ENCODE measurements at regions not wholly inside any gene's neighbourhood (a gene's known extent, or its start where the extent isn't known, plus 50 kb on each side); places are given as distances from the start of the nearest gene placed in this dataset.

- DNase-seq, result no peak
- TF ChIP-seq EP300 (IDR thresholded peaks at IDR 0.05) (no peak), POLR2AphosphoS5 (IDR thresholded peaks at IDR 0.05) (no peak), CTCF (IDR thresholded peaks at IDR 0.05) (no peak), POLR2A (IDR thresholded peaks at IDR 0.05) (no peak)
- no peaks in the 10 kb centered on the region for H3K36me3 ChIP-seq
- H3K9me3 ChIP-seq, result no peaks in the 10 kb centered on the region
- WGBS, 2 donors, result 78 to 79% methylated on average over 2 of the region's 2 CpGs
- peaks cover 0 to 15% (median 9%) of the 10 kb centered on the region in 4 donors for H3K4me1 ChIP-seq
- no peaks in the 10 kb centered on the region for H3K27me3 ChIP-seq
- intact Hi-C loops (cut with DNase I), result no loop called here
- H3K4me3 ChIP-seq, result no peak overlapping the region
- H3K27ac ChIP-seq, result no peak overlapping the region
Observed at GRCh38 chr14:83870546-83871270, 1659.2 kb upstream of the FLRT2 start.

GRCh38 chr14:83873669-83874068 lies 1656.3 kb upstream of the FLRT2 start:
- TF ChIP-seq POLR2A (IDR thresholded peaks at IDR 0.05) (no peak), POLR2AphosphoS5 (IDR thresholded peaks at IDR 0.05) (no peak), EP300 (IDR thresholded peaks at IDR 0.05) (no peak), CTCF (IDR thresholded peaks at IDR 0.05) (no peak)
- 40 to 41% methylated on average over 3 of the region's 3 CpGs for WGBS, 2 donors

GRCh38 chr14:83874662-83875061 lies 1655.3 kb upstream of the FLRT2 start:
- 60 to 64% methylated on average over 1 of the region's 1 CpG for whole genome bisulfite sequencing, 2 donors

More at GRCh38 chr14:83873669-83874068, 1656.3 kb upstream of the FLRT2 start:
- Histone ChIP-seq H3K27me3 (no peaks in the 10 kb centered on the region), H3K27ac (no peak overlapping the region), H3K4me1 (peaks cover 0 to 15% (median 7%) of the 10 kb centered on the region in 4 donors), H3K4me3 (no peak overlapping the region), H3K36me3 (no peaks in the 10 kb centered on the region), H3K9me3 (no peaks in the 10 kb centered on the region)
- DNase-seq, result no peak
- intact Hi-C loops (cut with DNase I), result no loop called here

GRCh38 chr14:83883732-83884131 lies 1646.2 kb upstream of the FLRT2 start:
- no peak for DNase-seq
- Histone ChIP-seq H3K27me3 (no peaks in the 10 kb centered on the region), H3K36me3 (no peaks in the 10 kb centered on the region), H3K4me3 (no peak overlapping the region), H3K9me3 (no peaks in the 10 kb centered on the region), H3K27ac (no peak overlapping the region), H3K4me1 (no peaks in the 10 kb centered on the region)
- WGBS, 2 donors, result 73 to 76% methylated on average over 1 of the region's 1 CpG
- TF ChIP-seq EP300 (IDR thresholded peaks at IDR 0.05) (no peak), POLR2AphosphoS5 (IDR thresholded peaks at IDR 0.05) (no peak), CTCF (IDR thresholded peaks at IDR 0.05) (no peak), POLR2A (IDR thresholded peaks at IDR 0.05) (no peak)
- intact Hi-C loops (cut with DNase I), result no loop called here

More at GRCh38 chr14:83874662-83875061, 1655.3 kb upstream of the FLRT2 start:
- H3K36me3 ChIP-seq, result no peaks in the 10 kb centered on the region
- peaks cover 0 to 15% (median 7%) of the 10 kb centered on the region in 4 donors for H3K4me1 ChIP-seq
- DNase-seq, result no peak
- H3K9me3 ChIP-seq, result no peaks in the 10 kb centered on the region
- no peak for TF ChIP-seq POLR2AphosphoS5 (IDR thresholded peaks at IDR 0.05)
- no peak for TF ChIP-seq POLR2A (IDR thresholded peaks at IDR 0.05)
- no peak for TF ChIP-seq CTCF (IDR thresholded peaks at IDR 0.05)
- no peak for TF ChIP-seq EP300 (IDR thresholded peaks at IDR 0.05)
- intact Hi-C loops (cut with DNase I), result no loop called here
- H3K4me3 ChIP-seq, result no peak overlapping the region
- no peak overlapping the region for H3K27ac ChIP-seq
- H3K27me3 ChIP-seq, result no peaks in the 10 kb centered on the region

Data from sigmoid colon (tissue), 6 donors.